Ovary (tissue), 3 donors: ENCODE measurements at regions not wholly inside any gene's neighbourhood (a gene's known extent, or its start where the extent isn't known, plus 50 kb on each side); places are given as distances from the start of the nearest gene placed in this dataset.

Experiments used
- POLR2A ChIP-seq: fragments of 450-650 bp; IDR thresholded peaks from one replicate; pipeline ENCODE4 v1.6.1; 2017; ENCODE audit warnings: antibody characterized with exemption, mild to moderate bottlenecking, moderate library complexity
- TF ChIP-seq, protein P1 (sequence below), 3 donors: fragments of 450-650 bp in 2 of 3; fragments of 200-600 bp in 1 of 3; IDR thresholded peaks; one replicate each; pipeline versions ENCODE4 v1.5.1 to v1.8.0; 2016 to 2022; ENCODE audit warnings: antibody characterized with exemption in 3 of 3, mild to moderate bottlenecking in 1 of 3
- donor health status: DM: no; HTN: no; CAD: no.

DNA sequence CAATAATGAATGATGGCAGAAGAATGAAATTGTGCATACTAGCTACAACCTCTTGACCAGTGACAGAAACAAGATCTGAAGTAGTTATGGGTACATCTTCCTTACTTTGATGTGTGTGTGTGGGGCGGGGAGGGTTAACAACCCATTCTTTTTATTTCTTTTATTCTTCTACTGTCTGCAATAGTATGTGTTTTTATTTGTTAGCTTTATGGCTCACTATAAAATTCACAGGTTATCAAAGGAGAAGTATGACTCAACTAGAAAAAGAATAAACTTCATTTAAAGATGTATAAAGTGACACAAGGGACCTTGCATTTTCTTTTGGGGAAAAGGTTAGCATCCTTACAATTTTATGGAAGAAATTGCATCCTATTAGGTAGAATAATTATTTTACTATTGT is 430.5 kb downstream of the DAD1 start:
- TF ChIP-seq, protein P1, sequence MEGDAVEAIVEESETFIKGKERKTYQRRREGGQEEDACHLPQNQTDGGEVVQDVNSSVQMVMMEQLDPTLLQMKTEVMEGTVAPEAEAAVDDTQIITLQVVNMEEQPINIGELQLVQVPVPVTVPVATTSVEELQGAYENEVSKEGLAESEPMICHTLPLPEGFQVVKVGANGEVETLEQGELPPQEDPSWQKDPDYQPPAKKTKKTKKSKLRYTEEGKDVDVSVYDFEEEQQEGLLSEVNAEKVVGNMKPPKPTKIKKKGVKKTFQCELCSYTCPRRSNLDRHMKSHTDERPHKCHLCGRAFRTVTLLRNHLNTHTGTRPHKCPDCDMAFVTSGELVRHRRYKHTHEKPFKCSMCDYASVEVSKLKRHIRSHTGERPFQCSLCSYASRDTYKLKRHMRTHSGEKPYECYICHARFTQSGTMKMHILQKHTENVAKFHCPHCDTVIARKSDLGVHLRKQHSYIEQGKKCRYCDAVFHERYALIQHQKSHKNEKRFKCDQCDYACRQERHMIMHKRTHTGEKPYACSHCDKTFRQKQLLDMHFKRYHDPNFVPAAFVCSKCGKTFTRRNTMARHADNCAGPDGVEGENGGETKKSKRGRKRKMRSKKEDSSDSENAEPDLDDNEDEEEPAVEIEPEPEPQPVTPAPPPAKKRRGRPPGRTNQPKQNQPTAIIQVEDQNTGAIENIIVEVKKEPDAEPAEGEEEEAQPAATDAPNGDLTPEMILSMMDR (IDR thresholded peaks at IDR 0.05), result no peak
- no peak for TF ChIP-seq POLR2A
